Pancreas (tissue), 10 donors: ENCODE measurements at regions not wholly inside any gene's neighbourhood (a gene's known extent, or its start where the extent isn't known, plus 50 kb on each side); places are given as distances from the start of the nearest gene placed in this dataset.
A peak's percentile ranks its signal among the peaks of the same experiment; 100 is the strongest.

Experiments used
- ATAC-seq, 4 donors: fragments of 200-7000 bp; cut with Tn5 transposase; one replicate each; pipeline versions ENCODE4 v1.8.0 to v1.9.1; 2020; ENCODE audit warnings: mild to moderate bottlenecking in 4 of 4, moderate library complexity in 4 of 4
- DNase-seq, 6 donors: peaks; one replicate each; pipeline ENCODE4 v3.0.0-alpha.2; 2020
- FAIRE-seq: peaks from 2 replicates; lab custom pipeline; 2012; peaks lifted over from hg19 to GRCh38; lab: Jason Lieb, UNC
- H3K27ac ChIP-seq, 4 donors: fragments of 200-600 bp; sonication (generic); 1 replicate in 3 of 4; 2 replicates in 1 of 4; pipeline versions ENCODE4 v1.5.0 to v1.8.0; 2020
- H3K27me3 ChIP-seq, 4 donors: fragments of 200-600 bp; one replicate each; pipeline ENCODE4 v1.8.0; 2021
- H3K36me3 ChIP-seq, 3 donors: fragments of 200-600 bp; sonication (generic) in 1 of 3; one replicate each; pipeline versions ENCODE4 v1.5.0 to v1.8.0; 2020 to 2021
- H3K4me1 ChIP-seq, 3 donors: fragments of 200-600 bp; one replicate each; pipeline ENCODE4 v1.8.0; 2021
- H3K4me3 ChIP-seq, 4 donors: fragments of 200-600 bp; sonication (generic) in 2 of 4; one replicate each; pipeline versions ENCODE4 v1.5.0 to v1.8.0; 2020 to 2021
- H3K9me3 ChIP-seq, 4 donors: fragments of 200-600 bp; one replicate each; pipeline ENCODE4 v1.8.0; 2021
- WGBS, 2 donors: extraction: QIAGEN DNeasy Blood & Tissue Kit; methylation state at CpG; one replicate each; pipeline ENCODE4 v1.1.7; 2013; 5-methylcytosine and 5-hydroxymethylcytosine counted together
- intact Hi-C, 3 donors: fragments of 100-400 bp; cut with DNase I; formaldehyde crosslinking; loops; one replicate each; pipeline versions ENCODE4 v1.11.1 to v1.14.2; 2022
- TF ChIP-seq, protein P1 (sequence below), 4 donors: fragments of 200-600 bp; sonication (generic) in 3 of 4; IDR thresholded peaks; one replicate each; pipeline versions ENCODE4 v1.5.0 to v1.8.0; 2021; ENCODE audit warnings: antibody characterized with exemption in 4 of 4
- donor health status: healthy with polysubstance abuse.
- donor health status: DM: no; HTN: no; CAD: no; lungs with moderate emphysema.
- donor health status: DM: no; HTN: no; CAD: no.
- donor health status: control.
- donor health status: control.
- donor health status: Bipolar disorder and iron deficiency.
- donor health status: DM: yes; HTN: yes; CAD: no.
- donor health status: DM: no; HTN: no; CAD: no.
- donor health status: DM: no; HTN: no; CAD: no.
- donor health status: DM: yes; HTN: yes; CAD: no.

DNA sequence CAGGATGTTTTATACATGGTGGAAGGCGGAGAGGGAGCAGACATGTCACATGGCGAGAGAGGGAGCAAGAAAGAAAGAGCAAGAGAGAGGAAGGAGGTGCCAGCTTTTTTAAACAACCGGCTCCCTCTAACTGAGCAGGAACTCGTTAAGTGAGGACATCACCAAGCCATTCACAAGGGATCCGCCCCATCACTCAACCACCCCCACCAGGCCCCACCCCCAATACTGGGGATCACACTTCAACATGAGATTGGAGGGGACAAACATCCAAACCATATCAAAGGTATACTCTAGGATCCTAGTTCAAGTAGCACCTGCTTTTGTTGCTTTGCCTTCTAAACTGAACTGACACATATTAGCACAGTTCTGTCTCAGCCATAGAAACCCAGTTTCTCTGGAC is 141.9 kb upstream of the KLF14 start:
- FAIRE-seq = no peak
- Histone ChIP-seq H3K9me3 (no peaks in the 10 kb centered on the region), H3K27ac (no peak overlapping the region), H3K4me1 (peaks cover 0 to 5% (median 5%) of the 10 kb centered on the region in 3 donors), H3K36me3 (peaks cover 0 to 13% (median 0%) of the 10 kb centered on the region in 3 donors), H3K4me3 (no peak overlapping the region), H3K27me3 (no peaks in the 10 kb centered on the region)
- WGBS, 2 donors = 89 to 94% methylated on average over 5 of the region's 5 CpGs
- DNase-seq = no peak
- intact Hi-C loops = no loop called here
- TF ChIP-seq, protein P1, sequence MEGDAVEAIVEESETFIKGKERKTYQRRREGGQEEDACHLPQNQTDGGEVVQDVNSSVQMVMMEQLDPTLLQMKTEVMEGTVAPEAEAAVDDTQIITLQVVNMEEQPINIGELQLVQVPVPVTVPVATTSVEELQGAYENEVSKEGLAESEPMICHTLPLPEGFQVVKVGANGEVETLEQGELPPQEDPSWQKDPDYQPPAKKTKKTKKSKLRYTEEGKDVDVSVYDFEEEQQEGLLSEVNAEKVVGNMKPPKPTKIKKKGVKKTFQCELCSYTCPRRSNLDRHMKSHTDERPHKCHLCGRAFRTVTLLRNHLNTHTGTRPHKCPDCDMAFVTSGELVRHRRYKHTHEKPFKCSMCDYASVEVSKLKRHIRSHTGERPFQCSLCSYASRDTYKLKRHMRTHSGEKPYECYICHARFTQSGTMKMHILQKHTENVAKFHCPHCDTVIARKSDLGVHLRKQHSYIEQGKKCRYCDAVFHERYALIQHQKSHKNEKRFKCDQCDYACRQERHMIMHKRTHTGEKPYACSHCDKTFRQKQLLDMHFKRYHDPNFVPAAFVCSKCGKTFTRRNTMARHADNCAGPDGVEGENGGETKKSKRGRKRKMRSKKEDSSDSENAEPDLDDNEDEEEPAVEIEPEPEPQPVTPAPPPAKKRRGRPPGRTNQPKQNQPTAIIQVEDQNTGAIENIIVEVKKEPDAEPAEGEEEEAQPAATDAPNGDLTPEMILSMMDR (IDR thresholded peaks at IDR 0.05) = no peak
- peak in 1 of 4 donors; percentile 6 for ATAC-seq

GRCh38 chr7:130877236-130877990 is 143.4 kb upstream of the KLF14 start:
- TF ChIP-seq, protein P1 (IDR thresholded peaks at IDR 0.05) = no peak

GRCh38 chr7:130877991-130878305 is 143.9 kb upstream of the KLF14 start:
- TF ChIP-seq, protein P1 (IDR thresholded peaks at IDR 0.05) = no peak
- FAIRE-seq (no peak), DNase-seq (no peak), ATAC-seq (no peak)
- Histone ChIP-seq H3K27ac (no peak overlapping the region), H3K36me3 (peaks cover 0 to 21% (median 0%) of the 10 kb centered on the region in 3 donors), H3K9me3 (no peaks in the 10 kb centered on the region), H3K27me3 (no peaks in the 10 kb centered on the region), H3K4me1 (peaks cover 0 to 9% (median 5%) of the 10 kb centered on the region in 3 donors), H3K4me3 (no peak overlapping the region)
- intact Hi-C loops = no loop called here
- 95 to 98% methylated on average over 4 of the region's 4 CpGs for WGBS, 2 donors

More at GRCh38 chr7:130877236-130877990, 143.4 kb upstream of the KLF14 start:
- no peak for FAIRE-seq
- WGBS, 2 donors = 89 to 94% methylated on average over 10 of the region's 10 CpGs
- Histone ChIP-seq H3K27me3 (no peaks in the 10 kb centered on the region), H3K4me3 (no peak overlapping the region), H3K4me1 (peaks cover 0 to 9% (median 5%) of the 10 kb centered on the region in 3 donors), H3K9me3 (no peaks in the 10 kb centered on the region), H3K36me3 (peaks cover 0 to 21% (median 0%) of the 10 kb centered on the region in 3 donors), H3K27ac (no peak overlapping the region)
- intact Hi-C loops = no loop called here
- no peak for DNase-seq
- no peak for ATAC-seq

GRCh38 chr7:130878785-130879184 is 144.8 kb upstream of the KLF14 start:
- Histone ChIP-seq H3K4me3 (no peak overlapping the region), H3K4me1 (peaks cover 0 to 9% (median 5%) of the 10 kb centered on the region in 3 donors), H3K36me3 (peaks cover 0 to 21% (median 0%) of the 10 kb centered on the region in 3 donors), H3K27ac (no peak overlapping the region), H3K27me3 (no peaks in the 10 kb centered on the region), H3K9me3 (no peaks in the 10 kb centered on the region)
- DNase-seq = no peak
- 55 to 69% methylated on average over 2 of the region's 2 CpGs for whole genome bisulfite sequencing, 2 donors
- TF ChIP-seq, protein P1 (IDR thresholded peaks at IDR 0.05) = no peak
- no peak for FAIRE-seq
- no peak for ATAC-seq
- intact Hi-C loops = no loop called here

- FAIRE-seq = no peak
- ATAC-seq = no peak
- H3K4me3 ChIP-seq = no peak overlapping the region
- no peak overlapping the region for H3K27ac ChIP-seq
- peaks cover 0 to 21% (median 0%) of the 10 kb centered on the region in 3 donors for H3K36me3 ChIP-seq
- H3K4me1 ChIP-seq = peaks cover 0 to 9% (median 5%) of the 10 kb centered on the region in 3 donors
- no peaks in the 10 kb centered on the region for H3K27me3 ChIP-seq
- no peak for DNase-seq
- TF ChIP-seq, protein P1 (IDR thresholded peaks at IDR 0.05) = no peak
- WGBS, 2 donors = 86 to 87% methylated on average over 2 of the region's 2 CpGs
- no peaks in the 10 kb centered on the region for H3K9me3 ChIP-seq
- intact Hi-C loops = no loop called here
These were observed 145.2 kb upstream of the KLF14 start for GRCh38 chr7:130879191-130879590.
